GM12878 (cell line): ENCODE measurements at regions not wholly inside any gene's neighbourhood (a gene's known extent, or its start where the extent isn't known, plus 50 kb on each side); places are given as distances from the start of the nearest gene placed in this dataset.

Source experiments
- ATF7 ChIP-seq: fragments of 450-650 bp; IDR thresholded peaks from 2 replicates; pipeline ENCODE4 v1.6.1; 2016; ENCODE audit warnings: low read depth, mild to moderate bottlenecking
- BACH1 ChIP-seq: fragments of 450-650 bp; IDR thresholded peaks from 2 replicates; pipeline ENCODE4 v1.6.1; 2017; ENCODE audit warnings: mild to moderate bottlenecking, borderline replicate concordance
- CHD4 ChIP-seq: fragments of 200-600 bp; sonication (generic); IDR thresholded peaks from 2 replicates; pipeline ENCODE4 v1.6.1; 2016; ENCODE audit warnings: mild to moderate bottlenecking
- CREB1 ChIP-seq: IDR thresholded peaks from 2 replicates; pipeline ENCODE4 v1.6.1; 2012; ENCODE audit warnings: low read depth, mild to moderate bottlenecking, inconsistent platforms
- EED ChIP-seq: sonication (generic); IDR thresholded peaks from 2 replicates; pipeline ENCODE4 v1.6.1; 2016; ENCODE audit warnings: antibody characterized with exemption, low read depth
- EP300 ChIP-seq, 2 experiments: fragments of 150-350 bp in 1 of 2; IDR thresholded peaks; 2 replicates each; pipeline ENCODE4 v1.6.1; 2011 to 2012; ENCODE audit warnings: low read depth in 2 of 2, low read length in 2 of 2, borderline replicate concordance in 1 of 2, improper control_type of control experiment in 1 of 2, inconsistent platforms in 1 of 2; ENCODE audit not compliant: control insufficient read depth in 1 of 2
- FOXM1 ChIP-seq: IDR thresholded peaks from 2 replicates; pipeline ENCODE4 v1.6.1; 2012; ENCODE audit warnings: low read depth, mild to moderate bottlenecking, inconsistent platforms, low read length, moderate library complexity
- JUNB ChIP-seq: IDR thresholded peaks from 2 replicates; pipeline ENCODE4 v1.6.1; 2016; ENCODE audit warnings: antibody characterized with exemption, mild to moderate bottlenecking
- MEF2B ChIP-seq: fragments of 450-650 bp; IDR thresholded peaks from 2 replicates; pipeline ENCODE4 v1.6.1; 2018; ENCODE audit warnings: mild to moderate bottlenecking, moderate library complexity; ENCODE audit not compliant: partially characterized antibody, poor library complexity, severe bottlenecking
- NRF1 ChIP-seq: conservative IDR thresholded peaks from 2 replicates; pipeline ENCODE4 v1.6.1; 2011; ENCODE audit warnings: mild to moderate bottlenecking, low read depth, low read length, improper control_type of control experiment
- POLR2AphosphoS2 ChIP-seq: IDR thresholded peaks from 2 replicates; pipeline ENCODE4 v1.6.1; 2011; ENCODE audit warnings: low read depth, mild to moderate bottlenecking, low read length, improper control_type of control experiment, moderate library complexity
- POU2F2 ChIP-seq: IDR thresholded peaks from 3 replicates; pipeline ENCODE4 v1.6.1; 2011; ENCODE audit warnings: low read depth, mild to moderate bottlenecking, low read length, borderline replicate concordance
- TARDBP ChIP-seq: IDR thresholded peaks from 2 replicates; pipeline ENCODE4 v1.6.1; 2016; ENCODE audit warnings: borderline replicate concordance
- ZNF274 ChIP-seq: IDR thresholded peaks from one replicate; pipeline ENCODE4 v1.8.0; 2011; ENCODE audit not compliant: insufficient read length, insufficient read depth
- TF ChIP-seq, protein P1 (sequence below): IDR thresholded peaks from 2 replicates; pipeline ENCODE4 v1.6.1; 2012; ENCODE audit warnings: low read depth, low read length, improper control_type of control experiment
- TF ChIP-seq, protein P2 (sequence below): IDR thresholded peaks from 2 replicates; pipeline ENCODE4 v1.6.1; 2012; ENCODE audit warnings: low read length, inconsistent platforms
- TF ChIP-seq, protein P3 (sequence below), 3 experiments: IDR thresholded peaks in 2 of 3; conservative IDR thresholded peaks in 1 of 3; 2 replicates each; pipeline ENCODE4 v1.5.1; 2011; ENCODE audit warnings: low read depth in 3 of 3, low read length in 3 of 3, mild to moderate bottlenecking in 3 of 3, control low read depth in 2 of 3, moderate library complexity in 2 of 3, inconsistent platforms in 1 of 3, mixed read lengths in 1 of 3; ENCODE audit not compliant: control insufficient read depth in 2 of 3, insufficient read depth in 1 of 3; ENCODE audit errors: extremely low read depth in 1 of 3
- TF ChIP-seq, protein P4 (sequence below): IDR thresholded peaks from 2 replicates; pipeline ENCODE4 v1.6.1; 2011; ENCODE audit warnings: borderline replicate concordance, low read depth, mild to moderate bottlenecking, moderate library complexity, low read length; ENCODE audit not compliant: insufficient read depth, poor library complexity, severe bottlenecking
- TF ChIP-seq, protein P5 (sequence below): fragments of 450-650 bp; IDR thresholded peaks from 2 replicates; pipeline ENCODE4 v1.6.1; 2017; ENCODE audit warnings: antibody characterized with exemption, mild to moderate bottlenecking, moderate library complexity
- TF ChIP-seq, protein P6 (sequence below): fragments of 450-650 bp; IDR thresholded peaks from 2 replicates; pipeline ENCODE4 v1.6.1; 2016; ENCODE audit warnings: mild to moderate bottlenecking

DNA sequence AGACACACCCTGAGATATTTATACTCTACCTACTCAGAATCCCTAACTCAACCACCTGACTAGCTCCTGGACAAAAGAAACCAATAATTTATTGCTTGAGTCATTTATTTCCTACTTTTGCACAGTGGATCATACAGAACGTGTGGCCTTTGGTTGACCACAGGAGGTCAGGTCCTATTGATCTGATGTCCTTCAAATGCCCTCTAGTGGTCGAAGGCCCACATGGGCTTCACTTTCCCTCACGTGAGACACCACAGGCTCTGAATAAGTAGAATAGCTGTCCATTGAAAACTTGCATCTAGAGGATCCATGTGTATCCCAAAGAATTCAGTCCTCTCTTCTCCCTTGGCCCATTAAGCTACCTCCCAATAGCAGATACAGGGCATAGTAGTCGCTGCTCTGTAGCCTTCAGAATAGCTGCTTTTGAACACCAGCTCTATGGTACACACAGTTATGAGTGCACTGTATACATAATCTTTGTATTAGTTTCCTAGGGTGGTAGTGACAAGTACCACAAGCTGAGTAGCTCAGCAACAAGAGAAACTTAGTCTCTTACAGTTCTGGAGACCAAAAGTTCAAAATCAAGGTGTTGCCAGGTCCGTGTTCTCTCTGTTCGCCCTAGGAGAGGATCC lies 177.6 kb upstream of the SMARCA2 start (continued):
- TF ChIP-seq, protein P1, sequence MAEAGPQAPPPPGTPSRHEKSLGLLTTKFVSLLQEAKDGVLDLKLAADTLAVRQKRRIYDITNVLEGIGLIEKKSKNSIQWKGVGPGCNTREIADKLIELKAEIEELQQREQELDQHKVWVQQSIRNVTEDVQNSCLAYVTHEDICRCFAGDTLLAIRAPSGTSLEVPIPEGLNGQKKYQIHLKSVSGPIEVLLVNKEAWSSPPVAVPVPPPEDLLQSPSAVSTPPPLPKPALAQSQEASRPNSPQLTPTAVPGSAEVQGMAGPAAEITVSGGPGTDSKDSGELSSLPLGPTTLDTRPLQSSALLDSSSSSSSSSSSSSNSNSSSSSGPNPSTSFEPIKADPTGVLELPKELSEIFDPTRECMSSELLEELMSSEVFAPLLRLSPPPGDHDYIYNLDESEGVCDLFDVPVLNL = no peak
- TF ChIP-seq, protein P2, sequence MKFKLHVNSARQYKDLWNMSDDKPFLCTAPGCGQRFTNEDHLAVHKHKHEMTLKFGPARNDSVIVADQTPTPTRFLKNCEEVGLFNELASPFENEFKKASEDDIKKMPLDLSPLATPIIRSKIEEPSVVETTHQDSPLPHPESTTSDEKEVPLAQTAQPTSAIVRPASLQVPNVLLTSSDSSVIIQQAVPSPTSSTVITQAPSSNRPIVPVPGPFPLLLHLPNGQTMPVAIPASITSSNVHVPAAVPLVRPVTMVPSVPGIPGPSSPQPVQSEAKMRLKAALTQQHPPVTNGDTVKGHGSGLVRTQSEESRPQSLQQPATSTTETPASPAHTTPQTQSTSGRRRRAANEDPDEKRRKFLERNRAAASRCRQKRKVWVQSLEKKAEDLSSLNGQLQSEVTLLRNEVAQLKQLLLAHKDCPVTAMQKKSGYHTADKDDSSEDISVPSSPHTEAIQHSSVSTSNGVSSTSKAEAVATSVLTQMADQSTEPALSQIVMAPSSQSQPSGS = no peak
- TF ChIP-seq CREB1 = no peak
- TF ChIP-seq, protein P3, sequence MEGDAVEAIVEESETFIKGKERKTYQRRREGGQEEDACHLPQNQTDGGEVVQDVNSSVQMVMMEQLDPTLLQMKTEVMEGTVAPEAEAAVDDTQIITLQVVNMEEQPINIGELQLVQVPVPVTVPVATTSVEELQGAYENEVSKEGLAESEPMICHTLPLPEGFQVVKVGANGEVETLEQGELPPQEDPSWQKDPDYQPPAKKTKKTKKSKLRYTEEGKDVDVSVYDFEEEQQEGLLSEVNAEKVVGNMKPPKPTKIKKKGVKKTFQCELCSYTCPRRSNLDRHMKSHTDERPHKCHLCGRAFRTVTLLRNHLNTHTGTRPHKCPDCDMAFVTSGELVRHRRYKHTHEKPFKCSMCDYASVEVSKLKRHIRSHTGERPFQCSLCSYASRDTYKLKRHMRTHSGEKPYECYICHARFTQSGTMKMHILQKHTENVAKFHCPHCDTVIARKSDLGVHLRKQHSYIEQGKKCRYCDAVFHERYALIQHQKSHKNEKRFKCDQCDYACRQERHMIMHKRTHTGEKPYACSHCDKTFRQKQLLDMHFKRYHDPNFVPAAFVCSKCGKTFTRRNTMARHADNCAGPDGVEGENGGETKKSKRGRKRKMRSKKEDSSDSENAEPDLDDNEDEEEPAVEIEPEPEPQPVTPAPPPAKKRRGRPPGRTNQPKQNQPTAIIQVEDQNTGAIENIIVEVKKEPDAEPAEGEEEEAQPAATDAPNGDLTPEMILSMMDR (IDR thresholded peaks at IDR 0.05 in 2 of 3, conservative IDR thresholded peaks at IDR 0.05 in 1 of 3; ENCODE audit: control insufficient read depth in 2 of 3, extremely low read depth in 1 of 3, insufficient read depth in 1 of 3, low read depth in 3 of 3, low read length in 3 of 3) = peak; percentile 70 to 77 (median 74)
- TF ChIP-seq, protein P4, sequence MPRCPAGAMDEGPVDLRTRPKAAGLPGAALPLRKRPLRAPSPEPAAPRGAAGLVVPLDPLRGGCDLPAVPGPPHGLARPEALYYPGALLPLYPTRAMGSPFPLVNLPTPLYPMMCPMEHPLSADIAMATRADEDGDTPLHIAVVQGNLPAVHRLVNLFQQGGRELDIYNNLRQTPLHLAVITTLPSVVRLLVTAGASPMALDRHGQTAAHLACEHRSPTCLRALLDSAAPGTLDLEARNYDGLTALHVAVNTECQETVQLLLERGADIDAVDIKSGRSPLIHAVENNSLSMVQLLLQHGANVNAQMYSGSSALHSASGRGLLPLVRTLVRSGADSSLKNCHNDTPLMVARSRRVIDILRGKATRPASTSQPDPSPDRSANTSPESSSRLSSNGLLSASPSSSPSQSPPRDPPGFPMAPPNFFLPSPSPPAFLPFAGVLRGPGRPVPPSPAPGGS = no peak
- TF ChIP-seq ZNF274 = no peak
- no peak for TF ChIP-seq JUNB
- TF ChIP-seq POU2F2 = 0 out of 3 replicates have a peak, but pooled peaks have one; percentile 20
- TF ChIP-seq MEF2B = no peak
- TF ChIP-seq POLR2AphosphoS2 = no peak
- TF ChIP-seq EP300 (IDR thresholded peaks at IDR 0.05; ENCODE audit: borderline replicate concordance in 1 of 2, control insufficient read depth in 1 of 2, low read depth in 2 of 2, low read length in 2 of 2) = no peak
- TF ChIP-seq, protein P5, sequence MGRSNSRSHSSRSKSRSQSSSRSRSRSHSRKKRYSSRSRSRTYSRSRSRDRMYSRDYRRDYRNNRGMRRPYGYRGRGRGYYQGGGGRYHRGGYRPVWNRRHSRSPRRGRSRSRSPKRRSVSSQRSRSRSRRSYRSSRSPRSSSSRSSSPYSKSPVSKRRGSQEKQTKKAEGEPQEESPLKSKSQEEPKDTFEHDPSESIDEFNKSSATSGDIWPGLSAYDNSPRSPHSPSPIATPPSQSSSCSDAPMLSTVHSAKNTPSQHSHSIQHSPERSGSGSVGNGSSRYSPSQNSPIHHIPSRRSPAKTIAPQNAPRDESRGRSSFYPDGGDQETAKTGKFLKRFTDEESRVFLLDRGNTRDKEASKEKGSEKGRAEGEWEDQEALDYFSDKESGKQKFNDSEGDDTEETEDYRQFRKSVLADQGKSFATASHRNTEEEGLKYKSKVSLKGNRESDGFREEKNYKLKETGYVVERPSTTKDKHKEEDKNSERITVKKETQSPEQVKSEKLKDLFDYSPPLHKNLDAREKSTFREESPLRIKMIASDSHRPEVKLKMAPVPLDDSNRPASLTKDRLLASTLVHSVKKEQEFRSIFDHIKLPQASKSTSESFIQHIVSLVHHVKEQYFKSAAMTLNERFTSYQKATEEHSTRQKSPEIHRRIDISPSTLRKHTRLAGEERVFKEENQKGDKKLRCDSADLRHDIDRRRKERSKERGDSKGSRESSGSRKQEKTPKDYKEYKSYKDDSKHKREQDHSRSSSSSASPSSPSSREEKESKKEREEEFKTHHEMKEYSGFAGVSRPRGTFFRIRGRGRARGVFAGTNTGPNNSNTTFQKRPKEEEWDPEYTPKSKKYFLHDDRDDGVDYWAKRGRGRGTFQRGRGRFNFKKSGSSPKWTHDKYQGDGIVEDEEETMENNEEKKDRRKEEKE = no peak
- TF ChIP-seq TARDBP = no peak
- no peak for TF ChIP-seq BACH1
- TF ChIP-seq CHD4 = no peak
- no peak for TF ChIP-seq NRF1
- TF ChIP-seq ATF7 = no peak
- TF ChIP-seq EED = no peak
- TF ChIP-seq FOXM1 = no peak
- TF ChIP-seq, protein P6, sequence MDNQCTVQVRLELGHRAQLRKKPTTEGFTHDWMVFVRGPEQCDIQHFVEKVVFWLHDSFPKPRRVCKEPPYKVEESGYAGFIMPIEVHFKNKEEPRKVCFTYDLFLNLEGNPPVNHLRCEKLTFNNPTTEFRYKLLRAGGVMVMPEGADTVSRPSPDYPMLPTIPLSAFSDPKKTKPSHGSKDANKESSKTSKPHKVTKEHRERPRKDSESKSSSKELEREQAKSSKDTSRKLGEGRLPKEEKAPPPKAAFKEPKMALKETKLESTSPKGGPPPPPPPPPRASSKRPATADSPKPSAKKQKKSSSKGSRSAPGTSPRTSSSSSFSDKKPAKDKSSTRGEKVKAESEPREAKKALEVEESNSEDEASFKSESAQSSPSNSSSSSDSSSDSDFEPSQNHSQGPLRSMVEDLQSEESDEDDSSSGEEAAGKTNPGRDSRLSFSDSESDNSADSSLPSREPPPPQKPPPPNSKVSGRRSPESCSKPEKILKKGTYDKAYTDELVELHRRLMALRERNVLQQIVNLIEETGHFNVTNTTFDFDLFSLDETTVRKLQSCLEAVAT = no peak
